Progenitor cell of endocrine pancreas (in vitro differentiated cells): ENCODE measurements at regions not wholly inside any gene's neighbourhood (a gene's known extent, or its start where the extent isn't known, plus 50 kb on each side); places are given as distances from the start of the nearest gene placed in this dataset.
"Not testable (repeated sequence)": the region's sequence is repeated elsewhere in the genome, so short reads cannot be mapped to it uniquely, and the experiment has no call there.

Experiments used
- DNase-seq: peaks from one replicate; pipeline ENCODE4 v3.0.0; 2021; ENCODE audit warnings: low spot score; ENCODE audit not compliant: unreplicated experiment
- H3K27ac Mint-ChIP-seq: 2 replicates; pipeline ENCODE4 v1.8.0; 2021; ENCODE audit warnings: mild to moderate bottlenecking, moderate library complexity, mixed read lengths
- H3K27me3 Mint-ChIP-seq: 2 replicates; pipeline ENCODE4 v1.8.0; 2021; ENCODE audit warnings: mixed read lengths
- H3K36me3 Mint-ChIP-seq: 2 replicates; pipeline ENCODE4 v1.8.0; 2022; ENCODE audit warnings: mixed read lengths; ENCODE audit not compliant: insufficient read depth
- H3K4me1 Mint-ChIP-seq: 2 replicates; pipeline ENCODE4 v1.8.0; 2021; ENCODE audit warnings: low read depth, mixed read lengths
- H3K4me3 Mint-ChIP-seq: 2 replicates; pipeline ENCODE4 v1.8.0; 2021; ENCODE audit warnings: low read depth, mild to moderate bottlenecking, moderate library complexity, mixed read lengths
- H3K9me3 Mint-ChIP-seq: 2 replicates; pipeline ENCODE4 v1.8.0; 2021; ENCODE audit warnings: low read depth, mixed read lengths
- TF ChIP-seq, protein P1 (sequence below): fragments of 200-600 bp; sonication (generic); IDR thresholded peaks from one replicate; pipeline ENCODE4 v1.5.0; 2021; ENCODE audit warnings: antibody characterized with exemption, mild to moderate bottlenecking; ENCODE audit not compliant: unreplicated experiment

DNA sequence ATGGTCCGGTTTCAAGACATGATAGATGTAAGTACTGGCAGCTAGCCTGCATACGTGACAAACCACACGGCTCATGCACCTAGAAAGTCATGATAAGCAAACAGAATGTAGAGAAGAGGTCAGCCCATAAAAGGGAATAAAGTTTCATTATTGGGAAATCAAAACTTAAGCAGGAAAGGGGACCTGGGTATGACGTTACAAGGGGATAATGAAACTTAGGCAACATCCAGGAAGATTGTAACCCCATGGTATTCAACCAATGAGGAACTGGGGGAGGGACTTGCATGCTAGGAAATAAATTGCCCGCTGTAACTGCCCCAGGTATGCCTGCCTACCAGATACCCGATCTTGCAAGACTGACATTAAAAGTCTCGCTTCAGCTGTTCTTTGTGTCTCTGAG lies 1679.0 kb downstream of the SUCLG1 start:
- H3K27me3 Mint-ChIP-seq, result no peaks in the 10 kb centered on the region
- H3K4me3 Mint-ChIP-seq, result no peak overlapping the region
- H3K4me1 Mint-ChIP-seq, result no peaks in the 10 kb centered on the region
- no peak for DNase-seq
- no peaks in the 10 kb centered on the region for H3K36me3 Mint-ChIP-seq
- TF ChIP-seq, protein P1, sequence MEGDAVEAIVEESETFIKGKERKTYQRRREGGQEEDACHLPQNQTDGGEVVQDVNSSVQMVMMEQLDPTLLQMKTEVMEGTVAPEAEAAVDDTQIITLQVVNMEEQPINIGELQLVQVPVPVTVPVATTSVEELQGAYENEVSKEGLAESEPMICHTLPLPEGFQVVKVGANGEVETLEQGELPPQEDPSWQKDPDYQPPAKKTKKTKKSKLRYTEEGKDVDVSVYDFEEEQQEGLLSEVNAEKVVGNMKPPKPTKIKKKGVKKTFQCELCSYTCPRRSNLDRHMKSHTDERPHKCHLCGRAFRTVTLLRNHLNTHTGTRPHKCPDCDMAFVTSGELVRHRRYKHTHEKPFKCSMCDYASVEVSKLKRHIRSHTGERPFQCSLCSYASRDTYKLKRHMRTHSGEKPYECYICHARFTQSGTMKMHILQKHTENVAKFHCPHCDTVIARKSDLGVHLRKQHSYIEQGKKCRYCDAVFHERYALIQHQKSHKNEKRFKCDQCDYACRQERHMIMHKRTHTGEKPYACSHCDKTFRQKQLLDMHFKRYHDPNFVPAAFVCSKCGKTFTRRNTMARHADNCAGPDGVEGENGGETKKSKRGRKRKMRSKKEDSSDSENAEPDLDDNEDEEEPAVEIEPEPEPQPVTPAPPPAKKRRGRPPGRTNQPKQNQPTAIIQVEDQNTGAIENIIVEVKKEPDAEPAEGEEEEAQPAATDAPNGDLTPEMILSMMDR, result no peak
- no peaks in the 10 kb centered on the region for H3K9me3 Mint-ChIP-seq
- H3K27ac Mint-ChIP-seq, result no peak overlapping the region

DNA sequence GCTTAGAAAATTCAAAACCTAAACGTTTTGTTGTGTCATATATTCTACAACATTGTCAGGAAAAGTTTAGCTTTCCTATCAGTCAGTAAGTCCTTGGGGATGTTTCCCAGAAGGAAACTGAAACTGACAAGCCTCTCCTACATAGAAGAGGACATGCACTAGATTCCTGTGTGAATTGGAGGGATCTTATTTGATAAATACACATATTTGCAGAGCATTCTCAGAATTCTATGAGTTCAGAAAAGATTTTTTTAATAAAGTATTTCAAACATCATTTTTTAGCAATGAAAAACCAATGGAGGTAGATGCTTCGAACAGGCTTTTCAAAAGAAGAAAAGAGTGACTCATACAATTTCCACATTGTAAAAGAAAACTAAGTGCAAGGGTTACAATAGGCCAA lies 1706.7 kb downstream of the SUCLG1 start:
- Mint-ChIP-seq H3K9me3 (peaks cover 20% of the 10 kb centered on the region), H3K4me1 (peaks cover 2% of the 10 kb centered on the region), H3K27me3 (no peaks in the 10 kb centered on the region), H3K36me3 (no peaks in the 10 kb centered on the region), H3K27ac (no peak overlapping the region), H3K4me3 (no peak overlapping the region)
- TF ChIP-seq, protein P1, result no peak
- no peak for DNase-seq

DNA sequence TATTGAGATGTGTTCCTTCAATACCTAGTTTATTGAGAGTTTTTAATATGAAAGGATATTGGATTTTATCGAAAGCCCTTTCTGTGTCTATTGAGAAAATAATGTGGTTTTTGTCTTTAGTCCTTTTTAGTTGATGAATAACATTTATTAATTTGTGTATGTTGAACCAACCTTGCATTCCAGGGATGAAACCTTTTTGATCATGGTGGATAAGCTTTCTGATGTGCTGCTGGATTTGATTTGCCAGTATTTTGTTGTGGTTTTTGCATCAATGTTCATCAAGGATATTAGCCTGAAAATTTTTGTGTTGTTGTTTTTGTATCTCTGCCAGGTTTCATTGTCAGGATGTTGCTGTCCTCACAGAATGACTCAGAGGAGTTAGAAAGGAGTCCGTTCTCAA lies 1710.4 kb downstream of the SUCLG1 start:
- Mint-ChIP-seq H3K4me1 (peaks cover 2% of the 10 kb centered on the region), H3K4me3 (no peak overlapping the region), H3K9me3 (peaks cover 24% of the 10 kb centered on the region), H3K27ac (no peak overlapping the region), H3K36me3 (no peaks in the 10 kb centered on the region), H3K27me3 (no peaks in the 10 kb centered on the region)
- DNase-seq, result no peak
- TF ChIP-seq, protein P1, result no peak

DNA sequence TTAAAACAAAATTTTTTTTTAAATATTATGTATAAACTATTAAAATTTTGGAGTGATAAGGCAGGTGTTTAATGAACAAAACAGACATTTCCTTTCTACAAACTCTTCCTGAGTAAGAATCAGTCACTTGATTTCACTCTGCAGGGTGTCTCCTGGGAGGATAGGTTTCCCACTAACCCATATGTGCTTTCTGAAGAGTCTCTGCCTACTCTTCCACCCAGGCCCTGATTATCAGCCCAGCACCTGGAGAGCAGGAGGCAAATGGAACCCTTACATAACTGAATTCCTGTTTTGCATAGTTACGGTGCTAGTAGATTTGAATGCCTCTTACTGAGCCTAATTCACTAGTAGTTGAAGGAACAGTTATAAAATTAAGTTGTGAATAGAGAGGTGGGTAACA lies 1718.6 kb downstream of the SUCLG1 start:
- Mint-ChIP-seq H3K4me1 (no peaks in the 10 kb centered on the region), H3K27ac (no peak overlapping the region)

DNA sequence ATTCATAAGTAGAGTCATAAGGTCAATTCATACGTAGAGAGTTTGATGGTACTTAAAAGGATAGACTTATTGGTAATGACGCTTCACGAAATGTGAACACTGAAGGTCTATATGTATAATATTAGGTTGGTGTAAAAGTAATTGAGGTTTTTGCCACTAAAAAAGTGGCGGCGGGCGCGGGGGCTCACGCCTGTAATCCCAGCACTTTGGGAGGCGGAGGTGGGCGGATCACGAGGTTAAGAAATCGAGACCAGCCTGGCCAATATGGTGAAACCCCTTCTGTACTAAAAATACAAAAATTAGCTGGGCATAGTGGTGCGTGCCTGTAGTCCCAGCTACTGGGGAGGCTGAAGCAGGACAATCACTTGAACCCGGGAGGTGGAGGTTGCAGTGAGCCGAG lies 1721.1 kb downstream of the SUCLG1 start:
- not testable (repeated sequence) for DNase-seq, H3K4me3 Mint-ChIP-seq, H3K27me3 Mint-ChIP-seq, H3K9me3 Mint-ChIP-seq, H3K4me1 Mint-ChIP-seq, H3K27ac Mint-ChIP-seq, H3K36me3 Mint-ChIP-seq

More for the DNA sequence above, 1718.6 kb downstream of the SUCLG1 start:
- Mint-ChIP-seq H3K36me3 (no peaks in the 10 kb centered on the region), H3K4me3 (no peak overlapping the region), H3K27me3 (no peaks in the 10 kb centered on the region), H3K9me3 (peaks cover 5% of the 10 kb centered on the region)
- TF ChIP-seq, protein P1, result no peak
- DNase-seq, result no peak

DNA sequence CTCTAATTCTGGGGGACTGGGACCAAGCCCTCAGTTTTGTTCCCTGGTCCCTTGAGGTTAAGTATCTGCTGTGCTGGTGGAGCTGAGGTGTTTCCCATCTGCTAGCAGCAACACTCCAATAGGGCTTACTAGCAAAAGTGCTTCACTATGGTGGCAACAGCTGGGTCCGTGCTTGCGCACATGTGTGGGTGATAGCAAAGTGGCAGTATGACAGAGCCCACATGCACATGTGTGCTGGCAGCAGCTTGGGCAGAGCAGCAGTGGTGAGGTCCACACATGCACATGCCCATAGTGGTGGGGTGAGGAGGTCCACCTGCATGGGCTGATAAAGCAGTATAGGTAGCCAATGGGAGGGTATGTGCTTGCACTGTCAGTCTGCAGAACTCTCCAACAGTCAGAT lies 1723.7 kb downstream of the SUCLG1 start:
- no peak overlapping the region for H3K27ac Mint-ChIP-seq
- no peaks in the 10 kb centered on the region for H3K27me3 Mint-ChIP-seq
- no peak for DNase-seq
- H3K4me3 Mint-ChIP-seq, result no peak overlapping the region
- TF ChIP-seq, protein P1, result no peak
- no peaks in the 10 kb centered on the region for H3K36me3 Mint-ChIP-seq
- no peaks in the 10 kb centered on the region for H3K9me3 Mint-ChIP-seq
- H3K4me1 Mint-ChIP-seq, result no peaks in the 10 kb centered on the region
